ENCODE measurements at regions not wholly inside any gene's neighbourhood (a gene's known extent, or its start where the extent isn't known, plus 50 kb on each side); places are given as distances from the start of the nearest gene placed in this dataset.
"Not testable (repeated sequence)": the region's sequence is repeated elsewhere in the genome, so short reads cannot be mapped to it uniquely, and the experiment has no call there.

DNA sequence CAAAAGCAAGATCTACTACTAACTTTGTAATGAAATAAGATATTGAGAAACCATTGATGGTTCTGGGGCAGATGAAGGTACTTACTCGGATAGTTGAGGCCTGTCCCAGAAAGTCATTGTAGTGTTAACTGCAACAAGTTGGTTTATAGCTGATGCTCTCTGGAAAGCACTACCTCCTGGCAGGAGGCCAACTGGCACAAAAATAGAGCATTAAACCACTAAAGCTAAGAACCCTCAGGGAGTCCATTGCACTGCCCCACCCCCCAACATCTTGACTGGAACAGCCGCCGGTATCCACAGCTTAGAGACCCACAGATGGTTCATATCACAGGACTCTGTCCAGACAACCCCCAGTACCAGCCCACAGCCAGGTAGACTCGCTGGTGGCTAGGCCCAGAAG, 552.5 kb upstream of the CRIM1 start:
- no peak for DNase-seq (ENCODE audit: low spot score)

DNA sequence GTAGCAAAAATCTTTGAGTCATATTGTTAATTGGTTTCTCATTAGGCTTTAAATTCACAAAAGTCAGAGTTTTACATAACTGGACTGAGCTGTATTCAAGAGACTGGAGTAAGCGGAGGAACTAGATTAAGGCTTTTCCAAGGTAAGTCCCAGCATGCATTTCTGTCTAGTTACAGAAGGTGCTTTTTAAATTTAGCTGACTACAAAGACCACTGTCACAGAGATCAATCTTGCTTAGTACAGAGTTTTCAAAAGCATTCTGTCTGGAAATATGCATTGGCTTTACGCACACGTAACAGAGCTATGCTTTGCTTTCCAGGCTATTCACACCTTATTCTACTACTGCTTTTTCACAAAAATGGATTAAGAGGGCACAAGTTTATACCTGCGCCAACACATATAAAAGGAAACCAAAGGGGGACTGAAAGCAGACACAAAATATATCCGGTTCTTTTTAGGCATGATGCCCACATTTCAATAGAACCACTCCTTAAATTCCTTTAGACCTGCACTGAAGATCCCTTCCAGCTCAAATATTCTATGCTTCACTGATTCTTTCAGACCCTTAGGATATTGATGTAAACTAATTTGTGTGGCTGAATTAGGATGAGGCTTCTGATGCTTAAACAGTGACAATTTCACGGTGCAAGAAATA, 560.7 kb upstream of the CRIM1 start:
- no peak for DNase-seq (ENCODE audit: low spot score)

DNA sequence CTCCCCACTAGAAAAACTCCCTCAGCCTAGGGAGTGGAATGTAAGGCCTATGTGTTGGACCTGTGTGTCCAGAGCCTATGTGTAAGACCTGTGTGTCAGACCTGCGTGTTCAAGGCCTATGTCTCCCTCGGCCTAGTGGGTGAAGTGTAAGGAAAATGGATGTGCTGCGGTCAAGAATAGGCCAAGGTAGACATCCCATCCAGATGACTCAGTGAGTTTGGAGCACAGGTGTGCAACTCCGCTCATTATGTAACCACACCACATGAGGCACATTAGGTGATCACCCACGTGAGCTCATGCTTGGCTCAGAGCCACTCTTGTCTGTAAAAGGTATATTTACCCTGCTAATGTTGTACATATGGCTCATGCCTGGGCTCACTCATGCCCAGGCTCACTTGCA, 565.3 kb upstream of the CRIM1 start:
- DNase-seq (ENCODE audit: low spot score): no peak

DNA sequence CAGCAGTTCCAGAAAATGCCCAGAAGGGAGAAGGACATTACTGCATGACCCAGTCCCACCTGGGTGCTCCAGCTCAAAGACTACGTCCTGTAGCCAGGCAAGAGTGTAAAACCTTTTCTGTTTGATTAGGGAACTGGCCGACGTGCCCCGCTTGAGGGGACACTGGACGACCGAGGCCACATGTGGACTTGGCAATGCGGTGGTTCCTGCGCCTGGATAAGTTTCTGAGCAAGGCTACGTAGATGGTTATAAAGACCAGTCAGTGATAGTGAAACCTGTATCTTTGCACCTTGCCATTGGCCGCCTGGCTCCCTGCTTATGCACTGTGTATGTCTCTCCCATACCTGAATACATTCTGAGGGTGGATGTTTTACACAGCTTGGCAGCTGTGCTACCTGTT, 567.0 kb upstream of the CRIM1 start:
- no peak for DNase-seq (ENCODE audit: low spot score)

DNA sequence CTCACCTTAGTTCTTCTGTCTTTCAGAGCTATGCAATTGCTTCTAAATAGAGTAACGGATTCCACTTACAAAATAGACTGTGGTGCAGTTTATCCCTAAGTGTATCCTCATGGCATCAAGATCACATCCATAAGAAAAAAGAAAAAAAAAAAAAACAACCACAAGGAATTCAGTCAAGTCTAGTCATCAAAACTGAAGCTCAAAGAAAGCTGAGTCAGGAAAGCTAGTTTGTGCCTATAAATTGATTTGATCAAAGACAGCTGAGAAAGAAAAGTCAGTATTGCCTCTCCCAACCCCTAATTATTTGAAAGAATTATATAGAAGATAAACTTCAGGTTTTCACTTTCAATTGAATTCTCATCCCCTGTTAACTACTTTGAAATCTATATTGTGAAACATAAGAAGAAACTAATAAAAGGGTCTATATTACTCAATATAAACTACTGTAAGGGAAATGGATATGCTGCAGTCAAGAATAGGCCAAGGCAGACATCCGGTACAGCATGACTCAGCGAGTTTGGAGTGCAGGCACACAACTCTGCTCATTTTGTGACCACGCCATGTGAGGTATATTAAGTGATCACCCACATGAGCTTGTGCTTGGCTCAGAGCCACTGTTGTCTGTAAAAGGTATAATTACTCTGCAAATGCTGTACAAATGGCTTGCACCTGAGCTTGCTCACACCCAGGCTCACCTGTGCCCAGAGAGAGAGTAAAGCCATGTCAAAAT, 568.1 kb upstream of the CRIM1 start:
- DNase-seq (ENCODE audit: low spot score): no peak

DNA sequence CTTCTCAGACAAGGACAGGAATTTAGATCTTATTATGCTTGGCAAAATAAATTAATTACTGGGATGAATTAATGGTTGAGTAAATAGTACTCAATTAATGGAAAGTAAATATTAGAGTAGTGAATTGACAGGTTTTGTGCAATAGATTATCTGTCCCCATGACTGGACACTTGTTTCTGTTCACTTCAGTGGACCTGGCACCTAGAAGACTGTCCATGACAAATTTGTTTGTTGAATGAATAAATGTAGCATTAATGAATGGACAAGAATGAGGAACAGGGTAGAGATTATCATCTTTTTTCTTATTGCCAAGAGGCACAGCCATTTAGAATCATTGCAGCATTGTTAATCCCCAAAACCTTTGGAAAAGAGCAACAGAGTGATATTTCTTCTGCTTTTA, 570.0 kb upstream of the CRIM1 start:
- no peak for DNase-seq (ENCODE audit: low spot score)

DNA sequence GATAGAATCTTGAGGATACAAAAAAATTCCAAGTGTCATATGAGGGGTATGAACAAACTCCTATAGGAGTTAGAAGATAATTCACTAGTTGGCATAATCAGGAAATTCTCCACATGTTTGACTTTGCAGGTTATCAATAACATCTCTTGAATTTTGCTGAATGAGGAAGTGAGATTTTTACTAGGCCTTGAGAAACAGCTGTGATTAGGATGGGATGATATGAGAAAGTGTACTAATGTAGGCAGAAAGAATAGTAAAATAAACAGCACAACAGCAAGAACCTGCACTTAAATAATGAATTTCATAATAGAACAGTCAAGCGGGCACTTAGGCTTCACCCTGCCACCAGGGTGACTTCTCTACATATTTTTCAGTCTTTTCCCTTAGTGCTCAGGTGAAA, 570.8 kb upstream of the CRIM1 start:
- no peak for DNase-seq (ENCODE audit: low spot score)

DNA sequence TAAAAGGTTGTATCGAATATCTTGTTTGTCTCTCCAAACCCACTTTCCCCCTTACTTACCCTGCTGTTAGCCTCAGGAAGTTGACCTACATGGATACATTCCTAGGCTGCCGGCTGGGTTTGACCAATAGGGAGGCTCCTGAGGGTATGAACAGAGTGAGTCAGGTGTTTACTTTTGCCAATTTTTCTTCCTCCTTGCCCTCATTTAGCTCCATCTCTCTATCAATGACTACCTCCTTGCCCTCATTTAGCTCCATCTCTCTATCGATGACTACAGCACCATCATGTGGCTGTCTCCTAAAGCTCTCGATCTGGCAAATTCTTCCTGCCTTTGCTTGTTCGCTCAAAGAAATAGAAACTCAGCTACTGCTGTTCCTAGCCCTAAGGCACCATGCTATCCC, 571.9 kb upstream of the CRIM1 start:
- no peak for DNase-seq (ENCODE audit: low spot score)

DNA sequence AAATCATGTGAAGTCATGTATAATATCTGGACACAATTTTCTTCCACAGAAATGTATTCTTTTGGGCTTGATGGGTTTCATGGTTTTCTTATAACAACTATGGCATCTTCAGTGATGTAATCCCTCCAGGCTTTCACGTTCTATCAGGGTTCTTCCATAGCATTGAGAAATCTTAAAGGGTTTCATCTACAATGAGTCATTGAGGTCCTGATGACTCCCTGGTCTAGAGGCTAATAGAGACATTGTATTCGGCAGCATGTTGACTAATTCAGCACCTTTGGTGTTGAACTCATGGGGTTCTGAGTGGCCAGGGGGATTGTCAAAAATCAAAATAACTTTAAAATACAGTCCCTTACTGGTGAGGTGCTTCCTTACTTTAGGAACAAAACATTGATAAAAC, 614.0 kb upstream of the CRIM1 start:
- DNase-seq (ENCODE audit: low spot score): no peak

DNA sequence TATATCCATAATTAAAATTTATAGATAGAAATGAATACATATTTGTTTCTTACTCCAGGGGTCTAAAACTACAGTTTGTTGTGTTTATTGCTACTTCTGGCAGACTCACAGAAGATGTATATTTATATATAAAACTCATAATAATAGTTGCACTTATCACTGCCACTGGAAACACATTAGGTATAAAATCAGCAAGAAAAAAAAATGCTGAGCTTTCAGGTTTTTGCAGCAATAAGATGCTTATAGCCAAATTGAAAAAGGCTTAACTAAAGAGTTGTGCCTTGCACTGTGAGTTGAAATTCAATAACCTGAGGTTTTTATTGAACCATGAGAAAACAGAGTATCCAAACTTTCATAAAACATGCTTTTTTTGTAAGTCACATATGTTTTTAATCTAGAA, 623.9 kb upstream of the CRIM1 start:
- DNase-seq (ENCODE audit: low spot score): no peak

DNA sequence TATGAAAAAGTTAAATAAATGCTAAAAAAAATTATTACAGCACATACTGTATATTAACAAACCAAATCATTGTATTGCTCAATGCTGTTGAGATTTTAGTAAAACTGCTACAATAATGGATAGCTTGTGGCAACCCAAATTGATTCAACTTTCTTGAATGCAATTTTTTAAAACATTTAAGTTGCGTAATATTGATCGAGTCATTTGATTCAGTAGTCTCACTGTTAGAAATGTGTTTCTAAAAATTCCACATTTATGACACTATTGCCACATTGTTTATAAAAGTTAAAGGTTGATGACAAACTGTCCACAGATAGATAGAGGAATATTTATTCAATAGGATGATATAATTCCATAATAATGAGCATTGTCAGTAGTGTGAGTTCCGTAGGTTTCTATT, 640.7 kb upstream of the CRIM1 start:
- DNase-seq (ENCODE audit: low spot score): no peak

DNA sequence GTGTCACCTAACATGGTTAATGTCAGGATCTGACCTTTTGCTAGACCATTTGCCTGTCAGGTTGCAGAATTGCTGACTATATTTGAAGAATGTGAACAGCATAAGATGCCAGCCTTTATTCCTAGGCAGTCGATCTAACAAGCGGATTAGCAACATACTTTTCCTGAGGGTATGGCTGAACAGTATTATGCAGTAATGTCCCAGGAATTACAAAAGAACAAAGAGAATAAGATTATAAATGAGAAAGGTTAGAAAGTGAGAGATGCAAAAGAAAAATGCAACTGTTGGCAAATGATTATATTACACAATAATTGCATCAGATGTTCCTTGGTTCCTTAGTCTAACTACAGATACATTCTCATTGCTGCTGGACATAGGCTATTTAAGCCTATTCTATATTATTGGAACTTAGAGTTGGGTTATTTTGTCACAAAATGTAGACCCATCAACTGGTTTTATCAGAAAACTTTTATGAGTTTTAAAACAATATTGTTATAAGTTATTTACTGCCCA, 647.1 kb upstream of the CRIM1 start:
- no peak for DNase-seq (ENCODE audit: low spot score)

DNA sequence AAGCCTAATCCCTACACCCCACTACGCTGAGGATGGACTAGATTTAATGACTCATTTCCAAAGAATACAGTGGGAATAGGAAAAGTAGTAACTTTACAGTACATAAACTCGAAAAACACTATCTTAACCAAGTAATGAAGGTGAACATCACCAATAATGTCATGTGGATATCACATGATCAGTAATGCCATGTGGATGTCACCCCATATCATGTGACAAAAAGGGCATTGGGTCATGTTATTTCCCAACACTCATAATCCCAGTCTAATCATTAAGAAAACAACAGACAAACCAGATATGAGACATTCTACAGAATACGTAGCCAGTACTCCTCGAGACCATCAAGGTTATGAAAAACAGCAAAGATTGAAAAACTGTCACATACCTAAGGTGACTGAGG, 667.3 kb upstream of the CRIM1 start:
- DNase-seq (ENCODE audit: low spot score): no peak

DNA sequence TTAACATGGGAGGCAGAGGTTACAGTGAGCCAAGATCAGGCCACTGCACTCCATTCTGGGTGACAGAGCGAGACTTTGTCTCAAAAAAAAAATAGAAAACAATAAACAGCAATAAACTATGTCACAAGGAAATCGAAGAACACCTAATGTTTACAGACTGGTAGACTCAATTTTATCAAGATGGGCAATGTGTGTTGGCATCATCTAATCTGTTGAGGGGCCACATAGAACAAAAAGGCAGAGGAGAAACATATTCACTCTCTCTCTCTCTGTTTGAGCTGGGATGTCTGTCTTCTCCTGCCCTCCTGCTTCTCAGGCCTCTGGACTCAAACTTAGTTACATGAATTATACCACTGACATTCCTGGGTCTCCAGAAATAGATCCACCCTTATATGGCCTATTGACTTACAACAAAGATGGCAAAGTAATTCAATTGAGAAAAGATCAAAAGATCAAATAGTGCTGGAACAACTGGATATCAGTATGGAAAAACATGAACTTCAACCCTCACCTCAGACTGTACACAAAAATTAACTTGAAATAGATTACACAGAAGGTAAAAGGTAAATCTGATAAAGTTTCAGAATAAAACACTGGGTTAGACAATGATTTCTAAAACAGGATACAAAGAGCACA, 703.8 kb upstream of the CRIM1 start:
- no peak for DNase-seq (ENCODE audit: low spot score)

DNA sequence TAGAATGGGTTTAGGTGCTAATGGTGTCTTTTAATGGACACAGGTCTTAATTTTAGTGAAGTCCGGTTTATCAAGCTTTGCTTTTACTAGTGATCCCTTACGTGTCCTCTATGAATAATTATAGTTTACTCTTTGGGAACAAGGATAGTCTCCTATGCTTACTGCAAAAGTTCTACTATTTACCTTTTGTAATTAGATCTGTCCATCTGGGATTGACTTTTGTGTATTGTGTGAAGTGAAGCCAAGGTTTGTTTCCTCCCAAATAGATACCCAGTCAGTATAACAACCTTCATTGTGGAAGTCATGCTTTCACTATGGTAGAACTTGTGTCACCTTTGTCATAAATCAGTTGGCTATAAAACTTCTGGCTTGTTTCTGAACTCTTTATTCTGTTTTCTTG, 740.9 kb upstream of the CRIM1 start:
- no peak for DNase-seq (ENCODE audit: low spot score)

DNA sequence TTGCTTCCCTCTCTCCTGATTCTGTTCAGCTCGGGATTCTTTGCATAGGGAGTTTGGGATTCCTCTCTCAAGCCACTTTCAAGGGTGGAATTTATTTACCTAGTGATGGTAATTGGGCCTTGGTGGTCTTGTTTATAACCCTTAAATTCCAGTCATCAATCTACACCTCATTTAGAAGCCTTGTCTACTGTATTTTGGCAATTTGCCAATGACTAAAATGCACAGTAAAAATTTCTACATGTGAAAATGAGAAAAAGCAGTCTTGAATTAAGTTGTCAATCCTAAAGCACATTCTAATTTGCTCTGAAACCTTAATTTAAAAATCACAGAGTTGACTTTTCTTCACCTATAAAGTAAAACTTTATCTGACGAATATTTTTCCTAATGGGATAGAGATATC, 749.2 kb upstream of the CRIM1 start:
- no peak for DNase-seq (ENCODE audit: low spot score)

DNA sequence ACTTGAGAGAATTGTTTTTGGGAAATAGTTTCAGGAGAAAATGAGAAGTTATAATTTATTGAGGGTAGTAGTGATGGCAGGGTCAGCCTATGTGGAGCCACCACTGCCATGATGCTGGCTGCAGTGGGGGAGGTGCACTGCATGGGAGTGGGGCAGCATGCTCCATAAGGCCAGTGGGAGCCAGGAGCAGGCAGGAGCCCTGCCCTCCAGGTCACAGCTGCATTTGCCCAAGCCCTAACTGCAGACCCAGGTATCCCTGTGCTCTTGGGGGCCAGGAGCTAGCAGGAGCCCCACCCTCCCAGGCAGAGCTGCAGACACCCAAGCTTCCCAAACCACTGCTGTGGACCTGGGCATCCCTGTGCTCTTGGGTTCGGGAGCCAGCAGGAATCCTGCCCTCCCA, 757.3 kb upstream of the CRIM1 start:
- DNase-seq (ENCODE audit: low spot score): no peak

DNA sequence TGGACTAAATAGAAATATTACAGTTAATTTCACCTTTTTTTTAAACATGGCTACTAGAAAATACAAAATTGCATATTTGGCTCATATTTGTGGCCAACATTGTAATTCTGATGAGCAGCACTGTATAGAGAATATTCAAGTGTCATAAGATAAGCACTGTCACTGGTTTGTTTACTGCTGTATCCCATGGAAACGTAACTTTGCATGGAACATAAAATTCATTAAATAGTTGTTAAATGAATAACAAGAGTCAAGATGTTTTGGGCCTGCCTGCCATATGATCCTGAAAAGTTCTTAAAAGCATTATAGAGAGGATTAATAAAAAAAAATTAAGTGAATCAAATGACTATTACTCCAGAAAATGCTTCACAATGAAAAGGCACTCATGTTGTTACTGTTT, 763.7 kb upstream of the CRIM1 start:
- no peak for DNase-seq (ENCODE audit: low spot score)

DNA sequence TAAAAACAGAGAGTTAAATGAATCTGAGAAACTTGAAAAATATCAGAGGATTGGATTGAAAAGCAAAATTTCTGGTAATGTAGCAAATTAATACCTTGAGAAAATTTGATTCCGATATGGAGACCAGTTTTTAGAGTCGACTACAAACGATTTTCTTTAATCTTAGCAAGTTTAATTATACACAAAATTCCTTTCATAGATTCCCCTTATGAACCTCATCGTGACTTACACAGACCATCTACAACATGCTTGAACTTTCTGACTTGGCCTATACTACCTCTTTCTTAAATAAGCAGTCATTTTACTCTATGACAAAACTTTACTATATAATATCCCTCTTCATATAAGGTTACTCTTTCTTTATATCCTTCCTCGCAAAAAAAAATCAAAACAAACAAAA, 769.6 kb upstream of the CRIM1 start:
- no peak for DNase-seq (ENCODE audit: low spot score)

DNA sequence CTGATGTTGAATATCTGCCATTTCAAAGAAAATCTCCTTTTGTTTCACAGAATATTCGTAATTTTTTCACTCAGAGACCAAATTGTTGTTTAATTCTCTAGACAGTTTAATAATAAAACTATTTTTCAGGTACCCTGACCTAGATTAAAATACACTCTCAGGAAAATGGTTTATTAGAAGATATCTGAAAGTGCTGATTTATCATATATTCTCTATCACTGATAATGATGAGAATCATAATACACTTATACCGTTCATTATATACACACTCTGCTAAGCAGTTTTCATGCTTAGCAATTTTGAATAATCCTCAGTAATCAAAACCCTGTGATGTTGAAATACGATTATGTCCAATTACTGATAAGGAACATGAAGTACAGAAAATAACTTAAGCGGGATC, 772.9 kb upstream of the CRIM1 start:
- DNase-seq (ENCODE audit: low spot score): no peak

DNA sequence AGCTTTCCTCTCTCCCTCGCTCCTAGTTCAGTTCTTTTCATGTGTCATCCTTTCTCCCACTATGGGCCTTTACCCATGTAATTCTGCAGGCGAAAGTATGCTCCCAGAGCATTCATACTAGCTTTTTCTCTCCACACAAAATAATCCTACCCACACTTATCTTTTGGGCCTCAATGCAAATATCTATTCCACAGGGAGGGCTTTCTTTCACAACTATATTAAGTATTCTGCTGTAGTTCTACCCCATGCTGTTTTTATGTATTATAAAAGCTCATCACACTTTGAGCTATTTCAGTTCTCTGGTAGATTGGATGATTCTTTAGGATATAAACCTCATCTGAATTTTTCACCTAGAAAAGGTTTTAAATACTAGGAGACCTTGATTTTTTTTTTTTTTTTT, 774.6 kb upstream of the CRIM1 start:
- DNase-seq (ENCODE audit: low spot score): no peak

DNA sequence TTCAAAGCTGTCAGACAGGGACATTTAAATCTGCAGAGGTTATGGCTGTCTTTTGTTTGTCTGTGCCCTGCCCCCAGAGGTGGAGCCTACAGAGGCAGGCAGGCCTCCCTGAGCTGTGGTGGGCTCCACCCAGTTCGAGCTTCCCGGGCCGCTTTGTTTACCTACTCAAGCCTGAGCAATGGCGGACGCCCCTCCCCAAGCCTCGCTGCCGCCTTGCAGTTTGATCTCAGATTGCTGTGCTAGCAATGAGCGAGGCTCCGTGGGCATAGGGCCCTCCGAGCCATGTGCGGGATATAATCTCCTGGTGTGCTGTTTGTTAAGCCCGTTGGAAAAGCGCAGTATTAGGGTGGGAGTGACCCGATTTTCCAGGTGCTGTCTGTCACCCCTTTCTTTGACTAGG, 787.0 kb upstream of the CRIM1 start:
- not testable (repeated sequence) for DNase-seq (ENCODE audit: low spot score)

DNA sequence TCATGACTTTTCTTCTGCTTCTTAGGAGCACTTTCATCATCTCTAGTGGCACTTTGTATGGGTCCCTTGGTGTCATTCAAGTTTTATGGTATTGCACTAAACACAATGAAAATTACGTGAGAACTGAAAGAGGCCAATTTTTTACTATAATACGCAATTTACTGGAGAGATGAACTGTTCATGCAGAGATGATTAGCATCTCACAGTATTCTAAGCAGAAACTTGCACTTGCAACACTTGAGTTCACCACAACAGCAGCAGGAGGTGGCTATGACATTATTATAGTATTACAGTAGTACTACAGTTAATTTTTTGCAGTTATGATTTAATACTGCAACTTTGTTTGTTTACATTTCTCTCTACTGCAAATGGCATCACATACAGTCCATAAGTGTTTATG, 793.1 kb upstream of the CRIM1 start:
- no peak for DNase-seq (ENCODE audit: low spot score)

DNA sequence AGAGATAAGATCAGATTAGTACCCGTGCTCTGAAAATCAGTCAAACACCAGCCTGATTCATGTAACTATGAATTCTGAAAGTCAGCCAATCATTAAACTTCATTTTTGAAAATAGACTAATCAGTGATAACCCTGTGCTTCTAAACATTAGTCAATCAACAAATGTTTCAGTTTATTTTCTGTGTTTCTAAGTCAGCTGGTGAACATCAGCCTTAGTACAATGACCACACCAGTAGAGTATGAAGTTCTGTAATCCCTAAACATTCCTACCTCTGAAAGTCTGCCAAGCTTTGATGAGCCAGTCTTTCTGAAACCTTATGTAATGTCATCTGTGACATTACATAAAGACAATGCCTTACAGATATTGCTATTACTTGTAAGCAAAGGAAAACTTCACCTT, 807.4 kb upstream of the CRIM1 start:
- no peak for DNase-seq (ENCODE audit: low spot score)

All from CD4-positive, alpha-beta T cell treated with Interleukin-15 for 4 hours (primary cell).